CD4-positive, alpha-beta T cell treated with Interferon gamma for 1 hour (primary cell): ENCODE measurements at regions not wholly inside any gene's neighbourhood (a gene's known extent, or its start where the extent isn't known, plus 50 kb on each side); places are given as distances from the start of the nearest gene placed in this dataset.
"Not testable (repeated sequence)": the region's sequence is repeated elsewhere in the genome, so short reads cannot be mapped to it uniquely, and the experiment has no call there.

ENCODE experiments used
- DNase-seq: peaks from one replicate; pipeline ENCODE4 v3.0.0-alpha.2; 2020

- no peak for DNase-seq
Measured at GRCh38 chr12:19572920-19573558, 133.7 kb downstream of the AEBP2 start.

- DNase-seq: no peak
Measured at GRCh38 chr12:19573866-19574265, 134.6 kb downstream of the AEBP2 start.

GRCh38 chr12:19574601-19575000 lies 135.3 kb downstream of the AEBP2 start:
- no peak for DNase-seq

GRCh38 chr12:19575337-19576243 lies 136.3 kb downstream of the AEBP2 start:
- no peak for DNase-seq

GRCh38 chr12:19576506-19577280 lies 137.4 kb downstream of the AEBP2 start:
- no peak for DNase-seq

GRCh38 chr12:19577281-19577530 lies 137.9 kb downstream of the AEBP2 start:
- no peak for DNase-seq

GRCh38 chr12:19584732-19585131 lies 145.4 kb downstream of the AEBP2 start:
- no peak for DNase-seq

- DNase-seq: no peak
Measured at GRCh38 chr12:19588951-19589350, 149.7 kb downstream of the AEBP2 start.

- DNase-seq: no peak
Measured at GRCh38 chr12:19591951-19592350, 152.7 kb downstream of the AEBP2 start.

GRCh38 chr12:19596434-19597166 lies 157.3 kb downstream of the AEBP2 start:
- DNase-seq: no peak

GRCh38 chr12:19597167-19598026 lies 158.1 kb downstream of the AEBP2 start:
- no peak for DNase-seq

GRCh38 chr12:19605720-19606119 lies 166.4 kb downstream of the AEBP2 start:
- DNase-seq: no peak

GRCh38 chr12:19608039-19608438 lies 168.7 kb downstream of the AEBP2 start:
- DNase-seq: no peak

GRCh38 chr12:19613051-19613535 lies 173.8 kb downstream of the AEBP2 start:
- DNase-seq: no peak

GRCh38 chr12:19614601-19615383 lies 175.5 kb downstream of the AEBP2 start:
- no peak for DNase-seq

GRCh38 chr12:19615384-19615725 lies 176.1 kb downstream of the AEBP2 start:
- no peak for DNase-seq

GRCh38 chr12:19616781-19617180 lies 177.5 kb downstream of the AEBP2 start:
- DNase-seq: no peak

- DNase-seq: peak; percentile 24
Measured at GRCh38 chr12:19620222-19620621, 180.9 kb downstream of the AEBP2 start.

GRCh38 chr12:19623751-19624399 lies 184.6 kb downstream of the AEBP2 start:
- DNase-seq: no peak

- DNase-seq: no peak
Measured at GRCh38 chr12:19624491-19624890, 185.2 kb downstream of the AEBP2 start.

GRCh38 chr12:19625551-19625950 lies 186.3 kb downstream of the AEBP2 start:
- DNase-seq: not testable (repeated sequence)
